RWPE2 (cell line): ENCODE measurements at regions not wholly inside any gene's neighbourhood (a gene's known extent, or its start where the extent isn't known, plus 50 kb on each side); places are given as distances from the start of the nearest gene placed in this dataset.
"Not testable (repeated sequence)": the region's sequence is repeated elsewhere in the genome, so short reads cannot be mapped to it uniquely, and the experiment has no call there.

Source experiments
- ATAC-seq: fragments of 200-7000 bp; cut with Tn5 transposase; 3 replicates; pipeline ENCODE4 v1.9.1; 2021; ENCODE audit warnings: low read depth
- DNase-seq: peaks from one replicate; pipeline ENCODE4 v3.0.0-alpha.2; 2020; ENCODE audit warnings: low spot score
- H3K27ac ChIP-seq: fragments of 450-650 bp; 2 replicates; pipeline ENCODE4 v1.5.1; 2017; ENCODE audit warnings: mild to moderate bottlenecking; ENCODE audit not compliant: poor library complexity, severe bottlenecking
- H3K27me3 ChIP-seq: fragments of 250-450 bp; sonication (Bioruptor Pico); 2 replicates; pipeline ENCODE4 v1.5.1; 2021; ENCODE audit warnings: mild to moderate bottlenecking, moderate library complexity; ENCODE audit not compliant: insufficient read depth, poor library complexity, severe bottlenecking
- H3K36me3 ChIP-seq: fragments of 250-450 bp; sonication (Bioruptor Pico); 2 replicates; pipeline ENCODE4 v1.5.1; 2020; ENCODE audit warnings: low read depth, mild to moderate bottlenecking, moderate library complexity
- H3K4me1 ChIP-seq: fragments of 250-450 bp; sonication (Bioruptor Pico); 2 replicates; pipeline ENCODE4 v1.5.1; 2021; ENCODE audit warnings: mild to moderate bottlenecking, moderate library complexity; ENCODE audit not compliant: insufficient read depth, poor library complexity, severe bottlenecking
- H3K4me3 ChIP-seq: fragments of 250-450 bp; sonication (Bioruptor Pico); 2 replicates; pipeline ENCODE4 v1.5.1; 2021; ENCODE audit warnings: mild to moderate bottlenecking, moderate library complexity; ENCODE audit not compliant: severe bottlenecking
- H3K9me3 ChIP-seq: fragments of 250-450 bp; sonication (Bioruptor Pico); 2 replicates; pipeline ENCODE4 v1.5.1; 2021; ENCODE audit warnings: mild to moderate bottlenecking, moderate library complexity; ENCODE audit not compliant: severe bottlenecking
- TF ChIP-seq, protein P1 (sequence below): fragments of 450-650 bp; IDR thresholded peaks from one replicate; pipeline ENCODE4 v1.5.1; 2017; ENCODE audit warnings: mild to moderate bottlenecking, moderate library complexity; ENCODE audit not compliant: poor library complexity, severe bottlenecking

GRCh38 chr3:153785901-153786300, 335.3 kb upstream of the ARHGEF26 start:
- no peaks in the 10 kb centered on the region for H3K27me3 ChIP-seq
- no peak for ATAC-seq

DNA sequence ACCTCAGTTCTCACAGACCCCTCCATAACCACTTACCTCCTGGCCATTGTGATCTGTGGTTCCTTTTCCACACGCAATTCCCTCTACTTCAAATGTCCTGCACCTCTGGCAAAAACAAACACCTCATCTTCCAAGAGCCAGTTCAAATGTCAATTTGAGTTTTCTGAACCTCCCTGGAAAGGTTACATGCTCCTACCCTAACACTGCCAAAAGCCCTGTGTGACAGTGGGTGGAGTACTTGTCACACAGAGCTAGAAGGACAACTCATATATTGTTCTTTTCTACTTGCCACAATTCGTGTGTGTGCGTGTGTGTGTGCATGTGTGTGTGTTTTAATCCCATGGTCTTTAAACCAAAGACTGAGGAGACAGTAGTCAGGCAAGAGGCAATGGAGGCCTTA, 331.8 kb upstream of the ARHGEF26 start:
- no peak for ATAC-seq

More at GRCh38 chr3:153785901-153786300, 335.3 kb upstream of the ARHGEF26 start:
- no peaks in the 10 kb centered on the region for H3K4me1 ChIP-seq
- no peaks in the 10 kb centered on the region for H3K9me3 ChIP-seq
- no peaks in the 10 kb centered on the region for H3K36me3 ChIP-seq
- H3K27ac ChIP-seq: no peak overlapping the region
- TF ChIP-seq, protein P1, sequence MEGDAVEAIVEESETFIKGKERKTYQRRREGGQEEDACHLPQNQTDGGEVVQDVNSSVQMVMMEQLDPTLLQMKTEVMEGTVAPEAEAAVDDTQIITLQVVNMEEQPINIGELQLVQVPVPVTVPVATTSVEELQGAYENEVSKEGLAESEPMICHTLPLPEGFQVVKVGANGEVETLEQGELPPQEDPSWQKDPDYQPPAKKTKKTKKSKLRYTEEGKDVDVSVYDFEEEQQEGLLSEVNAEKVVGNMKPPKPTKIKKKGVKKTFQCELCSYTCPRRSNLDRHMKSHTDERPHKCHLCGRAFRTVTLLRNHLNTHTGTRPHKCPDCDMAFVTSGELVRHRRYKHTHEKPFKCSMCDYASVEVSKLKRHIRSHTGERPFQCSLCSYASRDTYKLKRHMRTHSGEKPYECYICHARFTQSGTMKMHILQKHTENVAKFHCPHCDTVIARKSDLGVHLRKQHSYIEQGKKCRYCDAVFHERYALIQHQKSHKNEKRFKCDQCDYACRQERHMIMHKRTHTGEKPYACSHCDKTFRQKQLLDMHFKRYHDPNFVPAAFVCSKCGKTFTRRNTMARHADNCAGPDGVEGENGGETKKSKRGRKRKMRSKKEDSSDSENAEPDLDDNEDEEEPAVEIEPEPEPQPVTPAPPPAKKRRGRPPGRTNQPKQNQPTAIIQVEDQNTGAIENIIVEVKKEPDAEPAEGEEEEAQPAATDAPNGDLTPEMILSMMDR: no peak
- H3K4me3 ChIP-seq: no peak overlapping the region
- DNase-seq: no peak

GRCh38 chr3:153797056-153797455, 324.1 kb upstream of the ARHGEF26 start:
- H3K4me1 ChIP-seq, H3K27ac ChIP-seq, H3K27me3 ChIP-seq, H3K4me3 ChIP-seq, H3K36me3 ChIP-seq, ATAC-seq, H3K9me3 ChIP-seq, DNase-seq: not testable (repeated sequence)

More for the DNA sequence above, 331.8 kb upstream of the ARHGEF26 start:
- no peak for DNase-seq
- H3K9me3 ChIP-seq: no peaks in the 10 kb centered on the region
- H3K27ac ChIP-seq: no peak overlapping the region
- TF ChIP-seq, protein P1: no peak
- no peak overlapping the region for H3K4me3 ChIP-seq
- no peaks in the 10 kb centered on the region for H3K4me1 ChIP-seq
- no peaks in the 10 kb centered on the region for H3K36me3 ChIP-seq
- H3K27me3 ChIP-seq: no peaks in the 10 kb centered on the region

GRCh38 chr3:153809097-153809496, 312.1 kb upstream of the ARHGEF26 start:
- TF ChIP-seq, protein P1: no peak
- no peak for DNase-seq
- Histone ChIP-seq H3K4me3 (no peak overlapping the region), H3K4me1 (no peaks in the 10 kb centered on the region), H3K27me3 (no peaks in the 10 kb centered on the region), H3K36me3 (no peaks in the 10 kb centered on the region), H3K9me3 (no peaks in the 10 kb centered on the region), H3K27ac (no peak overlapping the region)
- no peak for ATAC-seq

- no peaks in the 10 kb centered on the region for H3K36me3 ChIP-seq
- no peak for ATAC-seq
- H3K9me3 ChIP-seq: no peaks in the 10 kb centered on the region
- H3K4me1 ChIP-seq: no peaks in the 10 kb centered on the region
- TF ChIP-seq, protein P1: no peak
- no peaks in the 10 kb centered on the region for H3K27me3 ChIP-seq
- no peak overlapping the region for H3K4me3 ChIP-seq
- DNase-seq: no peak
- no peak overlapping the region for H3K27ac ChIP-seq
Measured at GRCh38 chr3:153818338-153818737, 302.9 kb upstream of the ARHGEF26 start.
